Ishikawa (cell line): ENCODE measurements at regions not wholly inside any gene's neighbourhood (a gene's known extent, or its start where the extent isn't known, plus 50 kb on each side); places are given as distances from the start of the nearest gene placed in this dataset.

Experiments
- CEBPB ChIP-seq: IDR thresholded peaks from 2 replicates; pipeline ENCODE4 v1.6.1; 2012
- CREB1 ChIP-seq: IDR thresholded peaks from 2 replicates; pipeline ENCODE4 v1.6.1; 2012; ENCODE audit warnings: low read depth
- EGR1 ChIP-seq: IDR thresholded peaks from 2 replicates; pipeline ENCODE4 v1.6.1; 2012
- EP300 ChIP-seq: IDR thresholded peaks from 2 replicates; pipeline ENCODE4 v1.6.1; 2012; ENCODE audit warnings: borderline replicate concordance
- FOXM1 ChIP-seq: IDR thresholded peaks from 2 replicates; pipeline ENCODE4 v1.6.1; 2012; ENCODE audit warnings: low read depth, borderline replicate concordance
- NFIC ChIP-seq: IDR thresholded peaks from 2 replicates; pipeline ENCODE4 v1.6.1; 2012
- RAD21 ChIP-seq: IDR thresholded peaks from 2 replicates; pipeline ENCODE4 v1.6.1; 2012; ENCODE audit warnings: low read depth
- TAF1 ChIP-seq: IDR thresholded peaks from 2 replicates; pipeline ENCODE4 v1.6.1; 2012; ENCODE audit warnings: low read depth, mild to moderate bottlenecking
- TCF12 ChIP-seq: IDR thresholded peaks from 2 replicates; pipeline ENCODE4 v1.6.1; 2012; ENCODE audit warnings: low read depth
- TEAD4 ChIP-seq: IDR thresholded peaks from 2 replicates; pipeline ENCODE4 v1.6.1; 2012
- YY1 ChIP-seq: IDR thresholded peaks from 2 replicates; pipeline ENCODE4 v1.6.1; 2012; ENCODE audit warnings: low read depth
- ZBTB7A ChIP-seq: IDR thresholded peaks from 2 replicates; pipeline ENCODE4 v1.6.1; 2012; ENCODE audit warnings: low read depth
- TF ChIP-seq, protein P1 (sequence below): IDR thresholded peaks from 2 replicates; pipeline ENCODE4 v1.6.1; 2012
- TF ChIP-seq, protein P2 (sequence below): IDR thresholded peaks from 2 replicates; pipeline ENCODE4 v1.6.1; 2012; ENCODE audit warnings: low read depth, mild to moderate bottlenecking
- TF ChIP-seq, protein P3 (sequence below): IDR thresholded peaks from 2 replicates; pipeline ENCODE4 v1.6.1; 2012

DNA sequence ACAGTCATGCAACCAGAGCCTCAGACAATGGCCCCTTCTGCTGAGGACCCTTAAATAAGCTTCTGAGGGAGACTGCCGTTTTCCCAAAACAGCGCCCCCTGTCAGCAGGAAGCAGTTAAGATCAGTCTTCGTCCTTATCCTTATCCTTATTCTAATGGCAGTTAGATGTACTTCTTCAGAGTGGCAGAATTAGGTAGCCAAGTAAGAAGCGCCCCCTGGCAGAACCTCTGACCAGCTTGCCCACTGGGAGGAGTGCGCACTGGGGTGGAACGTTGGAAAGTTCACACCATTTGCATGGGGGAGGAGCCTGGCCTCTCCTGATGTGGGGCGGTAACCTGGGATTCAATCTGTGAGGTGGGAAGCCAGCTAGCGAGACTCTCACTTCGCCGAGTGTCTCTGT is 133.6 kb upstream of the QRFPR start:
- TF ChIP-seq RAD21 (no peak), TEAD4 (no peak)

DNA sequence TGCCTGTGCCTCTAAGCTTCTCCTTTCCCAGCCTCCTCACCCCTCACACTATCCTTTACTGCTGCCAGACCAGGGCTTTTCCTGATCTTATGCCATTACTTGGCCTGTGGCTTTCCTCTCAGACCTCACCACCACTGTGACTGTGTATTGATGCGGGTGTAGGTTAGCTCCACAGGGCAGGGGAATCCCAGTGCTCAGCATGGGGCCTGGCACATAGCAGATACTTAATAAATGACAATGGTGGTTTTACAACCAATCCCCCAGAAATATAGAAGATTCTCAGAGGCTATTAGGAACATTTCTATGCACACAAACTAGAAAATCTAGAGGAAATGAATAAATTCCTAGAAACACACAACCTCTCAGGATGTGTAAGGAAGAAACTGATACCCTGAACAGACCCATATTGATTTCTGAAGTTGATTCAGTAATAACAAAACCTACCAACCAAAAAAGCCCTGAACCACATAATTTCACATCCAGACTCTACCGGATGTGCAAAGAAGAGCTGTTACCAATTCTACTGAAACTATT is 129.6 kb upstream of the QRFPR start:
- no peak for TF ChIP-seq YY1
- no peak for TF ChIP-seq NFIC
- TF ChIP-seq TAF1: no peak
- TF ChIP-seq TCF12: no peak
- TF ChIP-seq TEAD4: no peak
- TF ChIP-seq, protein P1, sequence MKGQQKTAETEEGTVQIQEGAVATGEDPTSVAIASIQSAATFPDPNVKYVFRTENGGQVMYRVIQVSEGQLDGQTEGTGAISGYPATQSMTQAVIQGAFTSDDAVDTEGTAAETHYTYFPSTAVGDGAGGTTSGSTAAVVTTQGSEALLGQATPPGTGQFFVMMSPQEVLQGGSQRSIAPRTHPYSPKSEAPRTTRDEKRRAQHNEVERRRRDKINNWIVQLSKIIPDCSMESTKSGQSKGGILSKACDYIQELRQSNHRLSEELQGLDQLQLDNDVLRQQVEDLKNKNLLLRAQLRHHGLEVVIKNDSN: no peak
- TF ChIP-seq RAD21: no peak
- no peak for TF ChIP-seq FOXM1
- no peak for TF ChIP-seq ZBTB7A
- no peak for TF ChIP-seq CREB1
- no peak for TF ChIP-seq EGR1

DNA sequence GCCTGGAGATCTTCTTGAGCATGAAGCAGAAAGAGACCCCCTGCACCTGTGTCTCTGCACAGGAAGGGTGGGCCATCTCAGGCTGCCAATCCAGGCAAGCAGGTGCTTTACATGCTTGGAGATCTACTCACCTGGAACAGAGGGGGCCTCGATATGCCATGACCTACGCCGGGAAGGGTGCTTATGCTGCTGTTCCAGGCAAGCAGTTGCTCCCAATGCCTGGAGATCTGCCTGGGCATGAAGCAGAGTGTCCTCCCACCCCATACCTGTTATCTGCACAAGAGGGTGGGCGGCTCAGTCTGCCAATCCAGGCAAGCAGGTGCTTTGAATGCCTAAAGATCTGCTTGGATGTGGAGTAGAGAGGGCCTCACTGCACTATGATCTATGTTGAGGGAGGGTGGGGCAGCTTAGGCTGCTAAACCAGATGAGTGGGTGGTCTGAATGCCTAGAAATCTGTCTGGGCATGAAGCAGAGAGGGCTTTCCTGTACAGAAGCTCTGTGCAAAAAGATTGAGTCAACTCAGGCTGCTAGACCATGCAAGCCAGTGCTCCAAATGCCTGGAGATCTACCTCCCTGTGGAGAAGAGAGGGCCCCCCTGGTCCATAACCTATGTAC is 104.5 kb upstream of the QRFPR start:
- no peak for TF ChIP-seq TAF1
- TF ChIP-seq CREB1: no peak
- no peak for TF ChIP-seq CEBPB
- TF ChIP-seq, protein P2, sequence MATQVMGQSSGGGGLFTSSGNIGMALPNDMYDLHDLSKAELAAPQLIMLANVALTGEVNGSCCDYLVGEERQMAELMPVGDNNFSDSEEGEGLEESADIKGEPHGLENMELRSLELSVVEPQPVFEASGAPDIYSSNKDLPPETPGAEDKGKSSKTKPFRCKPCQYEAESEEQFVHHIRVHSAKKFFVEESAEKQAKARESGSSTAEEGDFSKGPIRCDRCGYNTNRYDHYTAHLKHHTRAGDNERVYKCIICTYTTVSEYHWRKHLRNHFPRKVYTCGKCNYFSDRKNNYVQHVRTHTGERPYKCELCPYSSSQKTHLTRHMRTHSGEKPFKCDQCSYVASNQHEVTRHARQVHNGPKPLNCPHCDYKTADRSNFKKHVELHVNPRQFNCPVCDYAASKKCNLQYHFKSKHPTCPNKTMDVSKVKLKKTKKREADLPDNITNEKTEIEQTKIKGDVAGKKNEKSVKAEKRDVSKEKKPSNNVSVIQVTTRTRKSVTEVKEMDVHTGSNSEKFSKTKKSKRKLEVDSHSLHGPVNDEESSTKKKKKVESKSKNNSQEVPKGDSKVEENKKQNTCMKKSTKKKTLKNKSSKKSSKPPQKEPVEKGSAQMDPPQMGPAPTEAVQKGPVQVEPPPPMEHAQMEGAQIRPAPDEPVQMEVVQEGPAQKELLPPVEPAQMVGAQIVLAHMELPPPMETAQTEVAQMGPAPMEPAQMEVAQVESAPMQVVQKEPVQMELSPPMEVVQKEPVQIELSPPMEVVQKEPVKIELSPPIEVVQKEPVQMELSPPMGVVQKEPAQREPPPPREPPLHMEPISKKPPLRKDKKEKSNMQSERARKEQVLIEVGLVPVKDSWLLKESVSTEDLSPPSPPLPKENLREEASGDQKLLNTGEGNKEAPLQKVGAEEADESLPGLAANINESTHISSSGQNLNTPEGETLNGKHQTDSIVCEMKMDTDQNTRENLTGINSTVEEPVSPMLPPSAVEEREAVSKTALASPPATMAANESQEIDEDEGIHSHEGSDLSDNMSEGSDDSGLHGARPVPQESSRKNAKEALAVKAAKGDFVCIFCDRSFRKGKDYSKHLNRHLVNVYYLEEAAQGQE: no peak
- TF ChIP-seq FOXM1: no peak
- no peak for TF ChIP-seq ZBTB7A
- TF ChIP-seq EGR1: no peak
- TF ChIP-seq, protein P1: no peak
- no peak for TF ChIP-seq YY1
- TF ChIP-seq, protein P3, sequence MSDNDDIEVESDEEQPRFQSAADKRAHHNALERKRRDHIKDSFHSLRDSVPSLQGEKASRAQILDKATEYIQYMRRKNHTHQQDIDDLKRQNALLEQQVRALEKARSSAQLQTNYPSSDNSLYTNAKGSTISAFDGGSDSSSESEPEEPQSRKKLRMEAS: no peak
- TF ChIP-seq EP300: no peak
- no peak for TF ChIP-seq NFIC
- TF ChIP-seq RAD21: no peak
- TF ChIP-seq TEAD4: no peak
- TF ChIP-seq TCF12: no peak

DNA sequence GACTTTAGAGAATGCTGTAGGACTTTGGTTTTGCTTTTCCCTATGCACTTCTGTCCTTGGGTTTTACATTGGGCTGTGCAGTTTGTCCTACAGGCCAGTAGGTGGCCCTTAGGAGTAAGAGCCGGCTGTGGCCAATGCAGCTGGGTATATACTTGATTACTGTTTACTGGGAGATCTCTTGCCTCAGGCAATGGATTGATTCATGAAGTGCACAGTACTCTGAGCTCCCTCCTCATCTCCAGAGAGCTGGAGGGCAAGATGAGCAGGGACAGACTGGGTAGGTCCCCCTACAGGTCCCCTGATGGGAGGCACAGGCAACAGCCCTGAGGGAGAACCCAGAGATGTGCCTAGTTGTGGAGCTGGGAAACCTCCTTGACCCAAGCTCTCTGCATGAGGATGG is 103.8 kb upstream of the QRFPR start:
- no peak for TF ChIP-seq TCF12
- peak; percentile 62 for TF ChIP-seq RAD21

DNA sequence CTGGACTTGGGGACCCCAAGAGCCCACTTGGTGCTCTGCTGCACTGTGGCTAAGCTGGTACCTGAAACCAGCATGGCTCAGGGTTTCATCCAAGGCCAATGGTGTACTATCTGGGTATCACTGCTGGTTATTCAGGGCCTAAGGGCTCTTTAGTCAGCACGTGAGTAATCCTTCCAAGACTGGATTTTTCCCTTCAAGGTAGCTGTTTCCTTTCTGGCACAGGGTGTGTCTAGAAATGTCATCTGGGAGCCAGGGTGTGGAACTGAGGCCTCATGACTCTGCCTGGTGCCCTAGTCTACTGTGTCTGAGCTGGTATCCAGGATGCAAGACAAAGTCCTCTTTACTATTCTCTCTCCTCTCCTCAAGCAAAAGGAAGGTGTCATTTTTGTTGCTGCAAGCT is 99.0 kb upstream of the QRFPR start:
- TF ChIP-seq TEAD4: no peak
- no peak for TF ChIP-seq EP300
- no peak for TF ChIP-seq NFIC
- TF ChIP-seq EGR1: no peak
- TF ChIP-seq, protein P1: no peak
- TF ChIP-seq, protein P2: no peak
- TF ChIP-seq RAD21: no peak
- TF ChIP-seq CEBPB: no peak
- no peak for TF ChIP-seq CREB1
- no peak for TF ChIP-seq ZBTB7A
- TF ChIP-seq TAF1: no peak
- TF ChIP-seq YY1: no peak
- no peak for TF ChIP-seq FOXM1
- TF ChIP-seq, protein P3: no peak
- TF ChIP-seq TCF12: no peak

DNA sequence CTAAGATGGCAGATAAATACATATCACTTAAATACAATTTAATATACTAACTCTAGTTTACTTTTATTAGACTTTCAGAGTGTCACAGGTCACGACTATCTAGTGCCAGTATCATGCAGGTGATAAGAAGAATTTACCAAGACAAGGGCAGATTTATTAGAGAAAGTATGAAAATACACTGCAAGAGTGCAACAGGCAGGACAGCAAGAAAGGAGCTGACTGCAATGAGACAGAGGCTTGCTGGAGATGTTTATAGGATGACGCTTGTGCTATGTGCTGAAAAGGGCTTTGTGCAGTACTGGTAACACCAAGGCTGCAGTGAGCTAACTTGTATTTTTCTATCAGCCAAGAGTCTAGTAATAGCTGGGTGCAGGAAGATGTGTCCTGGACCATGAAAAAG is 96.7 kb upstream of the QRFPR start:
- TF ChIP-seq CREB1: no peak
- TF ChIP-seq, protein P1: no peak
